ENCODE measurements at regions not wholly inside any gene's neighbourhood (a gene's known extent, or its start where the extent isn't known, plus 50 kb on each side); places are given as distances from the start of the nearest gene placed in this dataset.

- Histone ChIP-seq H3K9me3 (no peaks in the 10 kb centered on the region), H3K27me3 (no peaks in the 10 kb centered on the region), H3K27ac (no peak overlapping the region), H3K36me3 (no peaks in the 10 kb centered on the region), H3K4me3 (replicated peaks in 1 of 3) (no peak overlapping the region), H3K4me1 (peaks cover 15 to 17% of the 10 kb centered on the region in 2 donors)
- DNase-seq: no peak
- WGBS, 2 donors: 84 to 88% methylated on average over 4 of the region's 4 CpGs
- TF ChIP-seq POLR2A (IDR thresholded peaks at IDR 0.05) (no peak), CTCF (IDR thresholded peaks at IDR 0.05) (no peak)
- intact Hi-C loops (cut with DNase I): no loop called here
Observed at GRCh38 chr5:93302711-93303110, 278.3 kb downstream of the NR2F1-AS1 start.

GRCh38 chr5:93300945-93301344 is 280.1 kb downstream of the NR2F1-AS1 start:
- intact Hi-C loops (cut with DNase I): no loop called here
- H3K27me3 ChIP-seq: no peaks in the 10 kb centered on the region
- no peak for TF ChIP-seq CTCF (IDR thresholded peaks at IDR 0.05)
- TF ChIP-seq POLR2A (IDR thresholded peaks at IDR 0.05): no peak
- no peak overlapping the region for H3K4me3 ChIP-seq (replicated peaks in 1 of 3)
- H3K4me1 ChIP-seq: peaks cover 15 to 16% of the 10 kb centered on the region in 2 donors
- H3K9me3 ChIP-seq: no peaks in the 10 kb centered on the region
- no peak overlapping the region for H3K27ac ChIP-seq
- no peak for DNase-seq
- H3K36me3 ChIP-seq: no peaks in the 10 kb centered on the region

GRCh38 chr5:93300309-93300923 is 280.6 kb downstream of the NR2F1-AS1 start:
- H3K4me3 ChIP-seq (replicated peaks in 1 of 3): no peak overlapping the region
- DNase-seq: no peak
- no peaks in the 10 kb centered on the region for H3K36me3 ChIP-seq
- TF ChIP-seq POLR2A (IDR thresholded peaks at IDR 0.05) (no peak), CTCF (IDR thresholded peaks at IDR 0.05) (no peak)
- H3K4me1 ChIP-seq: peaks cover 11% of the 10 kb centered on the region in 2 donors
- no peaks in the 10 kb centered on the region for H3K9me3 ChIP-seq
- 65 to 72% methylated on average over 8 of the region's 8 CpGs for WGBS, 2 donors
- no peaks in the 10 kb centered on the region for H3K27me3 ChIP-seq
- intact Hi-C loops (cut with DNase I): no loop called here
- no peak overlapping the region for H3K27ac ChIP-seq

GRCh38 chr5:93299681-93300308 is 281.2 kb downstream of the NR2F1-AS1 start:
- H3K9me3 ChIP-seq: no peaks in the 10 kb centered on the region
- H3K4me3 ChIP-seq (replicated peaks in 1 of 3): no peak overlapping the region
- H3K36me3 ChIP-seq: no peaks in the 10 kb centered on the region
- no peaks in the 10 kb centered on the region for H3K27me3 ChIP-seq
- TF ChIP-seq CTCF (IDR thresholded peaks at IDR 0.05): no peak
- TF ChIP-seq POLR2A (IDR thresholded peaks at IDR 0.05): no peak
- no peak overlapping the region for H3K27ac ChIP-seq
- 25 to 50% methylated on average over 6 of the region's 6 CpGs for WGBS, 2 donors
- intact Hi-C loops (cut with DNase I): no loop called here
- peaks cover 11% of the 10 kb centered on the region in 2 donors for H3K4me1 ChIP-seq
- DNase-seq: peak; percentile 47 to 57

- Histone ChIP-seq H3K27me3 (no peaks in the 10 kb centered on the region), H3K4me3 (replicated peaks in 1 of 3) (no peak overlapping the region), H3K9me3 (no peaks in the 10 kb centered on the region), H3K4me1 (peaks cover 11% of the 10 kb centered on the region in 2 donors), H3K27ac (no peak overlapping the region), H3K36me3 (no peaks in the 10 kb centered on the region)
- TF ChIP-seq CTCF (IDR thresholded peaks at IDR 0.05) (no peak), POLR2A (IDR thresholded peaks at IDR 0.05) (no peak)
- no peak for DNase-seq
- intact Hi-C loops (cut with DNase I): no loop called here
- WGBS, 2 donors: 72 to 97% methylated on average over 2 of the region's 2 CpGs
Observed at GRCh38 chr5:93297116-93297515, 283.9 kb downstream of the NR2F1-AS1 start.

Data from thyroid gland (tissue), 4 donors.